Tongue (tissue), 1 donor: ENCODE measurements at regions not wholly inside any gene's neighbourhood (a gene's known extent, or its start where the extent isn't known, plus 50 kb on each side); places are given as distances from the start of the nearest gene placed in this dataset.
"Not testable (repeated sequence)": the region's sequence is repeated elsewhere in the genome, so short reads cannot be mapped to it uniquely, and the experiment has no call there.

Experiments
- DNase-seq: peaks from one replicate; pipeline ENCODE4 v3.0.0-alpha.2; 2015

- not testable (repeated sequence) for DNase-seq
Observed at GRCh38 chr7:52573141-52573540, 462.3 kb upstream of the POM121L12 start.

DNA sequence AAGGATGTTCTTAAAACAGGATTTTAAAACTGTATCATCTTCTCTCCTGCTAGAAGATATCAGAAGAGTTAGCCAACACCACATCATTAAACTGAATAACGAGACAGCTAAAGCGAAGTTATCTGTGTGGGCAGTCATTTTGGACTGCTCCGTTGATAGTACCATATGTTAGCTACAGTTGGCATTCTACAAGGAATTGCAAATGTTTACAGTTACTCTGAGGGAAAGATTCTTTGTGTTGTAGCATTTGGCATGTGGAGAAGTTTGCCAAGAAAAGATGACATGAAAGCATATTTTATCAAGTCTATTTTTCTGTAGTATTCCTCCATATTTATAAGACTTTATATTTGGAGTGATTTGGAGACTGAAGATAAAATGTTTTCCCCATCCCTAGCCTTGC lies 464.4 kb upstream of the POM121L12 start:
- DNase-seq, result no peak

- no peak for DNase-seq
Observed at GRCh38 chr7:52569151-52569550, 466.3 kb upstream of the POM121L12 start.

DNA sequence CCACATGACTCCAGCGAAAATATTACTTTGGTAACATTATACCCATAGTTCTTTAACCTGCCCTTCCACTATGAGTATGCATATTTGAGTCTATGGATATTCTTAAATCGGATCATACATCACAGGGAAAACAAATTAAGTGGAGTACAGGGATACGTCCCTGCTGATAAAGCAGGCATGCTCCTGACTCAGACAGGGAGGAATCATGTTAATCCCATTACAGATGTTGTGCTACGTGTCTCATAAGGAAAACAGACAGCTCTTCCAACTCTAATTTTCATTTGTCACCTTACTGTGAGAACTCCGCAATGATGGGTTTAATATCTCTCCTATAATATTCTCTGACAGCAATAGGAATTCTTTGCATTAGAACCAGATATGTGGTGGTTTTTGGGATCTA lies 469.5 kb upstream of the POM121L12 start:
- no peak for DNase-seq

DNA sequence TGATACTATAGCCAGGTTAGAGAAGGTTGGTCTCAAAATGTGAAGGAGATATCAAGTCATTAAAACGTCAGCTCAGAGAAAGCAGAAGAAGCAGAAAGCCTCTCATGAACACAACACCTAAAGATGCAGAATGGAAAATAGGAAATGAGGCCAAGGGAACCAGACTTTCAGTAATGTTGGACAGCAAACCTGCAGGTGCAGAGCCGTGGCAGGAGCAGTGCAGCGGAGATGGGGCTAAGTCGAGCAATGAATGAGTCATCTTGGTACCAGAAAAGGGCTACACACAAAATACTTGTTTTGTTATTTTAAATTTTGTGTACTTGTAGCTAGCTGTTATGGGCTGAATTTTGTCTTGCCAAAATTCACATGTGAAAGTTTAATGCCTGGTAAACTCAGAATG lies 479.6 kb upstream of the POM121L12 start:
- DNase-seq, result no peak

GRCh38 chr7:52547308-52547910 lies 488.0 kb upstream of the POM121L12 start:
- DNase-seq, result no peak

GRCh38 chr7:52541198-52541765 lies 494.2 kb upstream of the POM121L12 start:
- not testable (repeated sequence) for DNase-seq

DNA sequence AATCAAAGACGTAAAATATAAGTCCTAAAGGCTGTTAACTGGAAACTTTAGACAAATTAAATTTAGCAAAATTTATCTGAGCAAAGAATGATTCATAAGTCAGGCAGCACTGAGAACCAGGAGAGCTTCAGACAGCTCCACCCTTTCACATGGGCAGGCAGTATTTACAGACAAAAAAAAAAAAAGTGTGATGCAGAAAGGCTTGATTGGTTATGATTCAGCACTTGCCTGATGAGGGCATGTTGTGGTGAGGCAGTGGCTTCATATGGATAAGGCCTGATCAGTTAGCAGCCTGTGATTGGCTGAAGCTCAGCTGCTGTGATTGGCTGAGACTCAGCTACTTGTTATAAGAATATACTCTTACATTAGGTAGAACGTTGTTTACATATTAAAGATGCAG lies 495.4 kb upstream of the POM121L12 start:
- no peak for DNase-seq

GRCh38 chr7:52539414-52539813 lies 496.0 kb upstream of the POM121L12 start:
- no peak for DNase-seq

DNA sequence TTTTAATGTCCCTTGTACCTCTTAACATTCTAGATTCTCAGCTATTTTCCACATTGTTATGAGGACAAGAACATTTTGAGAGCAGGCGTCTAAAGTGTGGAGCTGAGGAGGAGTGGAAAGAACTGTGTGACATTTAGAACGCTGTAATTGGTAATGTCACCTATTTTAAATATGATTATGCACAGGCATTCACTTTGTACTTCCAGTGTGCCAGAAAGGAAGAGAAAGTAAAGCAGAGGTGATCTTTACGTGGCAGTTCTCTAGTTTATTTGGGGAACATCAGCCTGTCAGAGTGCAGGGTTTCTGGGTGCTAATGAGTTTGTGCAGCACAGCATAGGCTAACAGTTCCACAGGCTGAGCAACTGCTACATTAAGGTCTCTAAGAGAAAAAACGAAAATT lies 498.4 kb upstream of the POM121L12 start:
- DNase-seq, result no peak

- no peak for DNase-seq
Observed at GRCh38 chr7:52525772-52526341, 509.6 kb upstream of the POM121L12 start.

DNA sequence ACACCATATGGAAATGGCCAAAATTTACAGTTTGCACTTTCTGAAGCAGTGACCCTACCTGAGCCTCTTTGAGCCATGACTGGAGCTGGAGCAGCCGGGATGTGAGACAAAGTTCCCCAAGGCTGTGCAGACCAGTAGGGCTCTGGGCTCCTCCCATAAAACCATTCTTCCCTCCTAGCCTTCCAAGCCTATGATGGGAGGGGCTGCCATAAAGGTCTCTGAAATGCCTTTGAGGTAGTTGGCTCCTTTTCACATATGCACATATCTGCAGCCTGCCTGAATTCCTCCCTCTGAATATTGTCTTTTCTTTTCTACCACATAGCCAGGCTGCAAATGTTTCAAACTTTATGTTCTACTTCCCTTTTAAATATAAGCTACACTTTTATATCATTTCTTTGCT lies 516.6 kb upstream of the POM121L12 start:
- no peak for DNase-seq

- no peak for DNase-seq
Observed at GRCh38 chr7:52512656-52513055, 522.8 kb upstream of the POM121L12 start.

GRCh38 chr7:52507546-52508255 lies 527.7 kb upstream of the POM121L12 start:
- no peak for DNase-seq

- peak; percentile 23 for DNase-seq
Observed at GRCh38 chr7:52506325-52506724, 529.1 kb upstream of the POM121L12 start.

DNA sequence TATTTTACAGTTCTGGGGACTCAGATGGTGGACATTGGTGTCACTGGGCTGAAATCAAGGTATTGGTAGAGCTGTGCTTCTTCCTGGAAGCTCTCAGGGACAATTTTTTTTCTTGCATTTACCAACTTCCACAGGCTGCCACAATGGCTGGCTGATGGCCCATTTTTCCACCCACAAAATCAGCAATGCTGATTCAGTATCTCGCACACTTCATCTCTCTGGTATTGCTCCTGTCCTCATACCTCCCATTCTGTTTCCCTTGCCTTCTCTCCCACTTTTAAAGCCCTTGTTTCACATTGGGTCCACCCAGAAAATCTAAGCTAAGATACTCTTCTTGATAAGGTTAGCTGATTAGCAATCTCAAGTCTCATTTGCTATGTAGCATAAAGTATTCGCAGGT lies 530.9 kb upstream of the POM121L12 start:
- no peak for DNase-seq

DNA sequence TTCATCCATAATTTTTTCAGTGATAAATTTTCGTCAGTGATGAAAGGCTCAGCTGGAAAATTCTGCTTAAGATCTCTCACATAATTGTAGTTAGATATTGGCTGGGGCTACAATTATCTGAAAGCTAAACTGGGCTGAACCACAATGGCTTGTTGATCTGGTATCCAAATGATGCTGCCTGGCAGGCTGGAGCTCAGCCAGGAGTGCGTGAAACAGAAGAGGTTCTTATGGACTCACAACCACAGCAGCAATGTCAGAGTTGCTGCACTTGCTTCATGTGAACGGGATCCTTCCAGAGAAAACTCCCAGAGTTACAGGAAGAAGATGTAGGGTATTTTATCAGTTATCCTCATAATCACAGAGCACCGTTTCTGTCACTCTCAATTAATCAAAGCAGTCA lies 533.2 kb upstream of the POM121L12 start:
- DNase-seq, result no peak

DNA sequence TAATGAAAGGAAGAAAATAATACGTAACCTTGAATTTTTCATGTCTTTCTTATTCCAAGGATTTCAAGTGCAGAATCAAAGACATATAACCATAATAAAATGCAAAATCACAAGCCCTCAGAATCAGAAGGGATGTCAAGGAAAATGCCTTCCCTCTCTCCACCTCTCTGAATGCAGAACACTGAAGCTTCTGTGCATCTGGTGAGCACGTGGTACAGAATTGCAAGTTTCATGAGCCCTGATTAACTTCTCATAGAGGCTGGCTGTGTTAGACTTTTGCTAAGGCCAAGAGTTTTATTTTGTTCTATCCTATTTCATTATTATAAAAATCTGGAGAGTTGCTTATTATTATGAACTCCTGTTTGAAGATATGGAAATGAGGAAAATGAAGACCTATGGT lies 533.7 kb upstream of the POM121L12 start:
- no peak for DNase-seq

DNA sequence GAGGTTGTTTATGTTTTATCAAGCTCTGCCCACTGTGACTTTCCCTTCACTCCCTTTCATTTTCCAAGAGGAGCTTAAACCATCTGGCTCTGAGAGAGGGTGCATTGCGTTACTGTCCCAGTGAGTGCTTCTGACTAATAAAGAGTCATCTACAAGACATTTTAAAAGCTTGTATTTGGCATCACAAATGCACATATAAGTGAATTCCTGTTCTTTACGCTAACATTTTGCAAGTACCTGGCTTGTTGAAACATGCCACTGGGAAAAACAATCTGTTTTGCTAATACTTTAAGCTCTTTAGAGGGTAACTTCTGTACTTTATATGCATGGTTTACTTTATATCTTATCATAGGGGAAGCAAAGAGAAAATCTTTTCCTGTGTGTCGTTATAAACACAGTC lies 534.6 kb upstream of the POM121L12 start:
- peak; percentile 11 for DNase-seq

GRCh38 chr7:52498366-52498765 lies 537.1 kb upstream of the POM121L12 start:
- DNase-seq, result peak; percentile 71

GRCh38 chr7:52486267-52486666 lies 549.2 kb upstream of the POM121L12 start:
- no peak for DNase-seq

- no peak for DNase-seq
Observed at GRCh38 chr7:52482076-52482475, 553.4 kb upstream of the POM121L12 start.

GRCh38 chr7:52481571-52481970 lies 553.9 kb upstream of the POM121L12 start:
- DNase-seq, result no peak

- no peak for DNase-seq
Observed at GRCh38 chr7:52479990-52480389, 555.4 kb upstream of the POM121L12 start.
